ENCODE measurements at regions not wholly inside any gene's neighbourhood (a gene's known extent, or its start where the extent isn't known, plus 50 kb on each side); places are given as distances from the start of the nearest gene placed in this dataset.

- Mint-ChIP-seq H3K36me3 (ENCODE audit: low read depth) (no peaks in the 10 kb centered on the region), H3K27me3 (ENCODE audit: low read depth) (no peaks in the 10 kb centered on the region), H3K4me1 (ENCODE audit: low read depth) (no peaks in the 10 kb centered on the region), H3K9me3 (no peaks in the 10 kb centered on the region), H3K4me3 (ENCODE audit: low read depth) (no peak overlapping the region), H3K27ac (no peak overlapping the region)
- DNase-seq (ENCODE audit: low spot score): no peak
- intact Hi-C loops (cut with micrococcal nuclease): no loop called here
Measured at GRCh38 chr16:72266836-72267235, 94.9 kb upstream of the PMFBP1 start.

DNA sequence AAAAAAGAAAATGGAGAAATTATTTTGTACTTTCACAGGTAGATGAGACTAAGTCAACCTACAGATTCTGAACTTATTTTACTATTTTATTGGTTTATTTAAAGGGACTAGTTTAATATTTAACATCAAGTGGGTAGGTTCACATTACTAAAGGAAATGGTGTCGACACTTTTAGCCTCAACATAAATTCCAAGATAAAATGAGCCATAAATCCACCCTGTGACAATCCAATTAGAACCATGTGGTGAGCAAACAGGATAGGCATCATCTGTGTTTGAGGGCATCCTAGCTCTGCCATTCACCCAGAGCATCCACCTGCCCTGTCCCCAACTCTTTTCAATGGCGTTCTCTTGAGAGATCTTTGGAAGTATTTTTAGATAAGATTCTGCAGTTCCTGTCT, 92.8 kb upstream of the PMFBP1 start:
- Mint-ChIP-seq H3K9me3 (no peaks in the 10 kb centered on the region), H3K4me3 (ENCODE audit: low read depth) (no peak overlapping the region), H3K27ac (no peak overlapping the region), H3K36me3 (ENCODE audit: low read depth) (no peaks in the 10 kb centered on the region), H3K27me3 (ENCODE audit: low read depth) (no peaks in the 10 kb centered on the region), H3K4me1 (ENCODE audit: low read depth) (no peaks in the 10 kb centered on the region)
- intact Hi-C loops (cut with micrococcal nuclease): no loop called here
- no peak for DNase-seq (ENCODE audit: low spot score)

DNA sequence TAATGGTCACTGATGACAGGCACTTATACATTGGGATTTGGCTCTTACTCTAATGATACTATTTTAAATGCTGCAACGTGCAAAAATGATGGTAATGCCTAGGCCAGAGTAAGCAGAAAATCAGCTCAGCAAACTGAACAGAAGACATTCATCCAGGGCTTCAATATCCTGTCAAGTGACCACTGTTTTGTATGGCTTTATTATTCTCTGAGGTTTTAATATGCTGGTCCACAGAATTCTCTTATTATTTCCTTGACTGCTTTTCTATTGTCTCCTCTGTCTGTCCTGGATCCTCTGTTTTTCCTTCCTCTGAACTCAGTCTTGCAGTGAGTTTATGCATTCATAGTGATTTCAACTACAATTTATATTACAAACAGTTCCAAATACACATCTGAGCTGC, 90.8 kb upstream of the PMFBP1 start:
- no peaks in the 10 kb centered on the region for H3K27me3 Mint-ChIP-seq (ENCODE audit: low read depth)
- no peaks in the 10 kb centered on the region for H3K4me1 Mint-ChIP-seq (ENCODE audit: low read depth)
- no peak overlapping the region for H3K4me3 Mint-ChIP-seq (ENCODE audit: low read depth)
- no peaks in the 10 kb centered on the region for H3K36me3 Mint-ChIP-seq (ENCODE audit: low read depth)
- no peaks in the 10 kb centered on the region for H3K9me3 Mint-ChIP-seq
- no peak for DNase-seq (ENCODE audit: low spot score)
- no peak overlapping the region for H3K27ac Mint-ChIP-seq
- intact Hi-C loops (cut with micrococcal nuclease): no loop called here

- Mint-ChIP-seq H3K4me1 (ENCODE audit: low read depth) (no peaks in the 10 kb centered on the region), H3K9me3 (no peaks in the 10 kb centered on the region), H3K27ac (no peak overlapping the region), H3K36me3 (ENCODE audit: low read depth) (no peaks in the 10 kb centered on the region), H3K27me3 (ENCODE audit: low read depth) (no peaks in the 10 kb centered on the region), H3K4me3 (ENCODE audit: low read depth) (no peak overlapping the region)
- intact Hi-C loops (cut with micrococcal nuclease): no loop called here
- no peak for DNase-seq (ENCODE audit: low spot score)
Measured at GRCh38 chr16:72261127-72261526, 89.2 kb upstream of the PMFBP1 start.

DNA sequence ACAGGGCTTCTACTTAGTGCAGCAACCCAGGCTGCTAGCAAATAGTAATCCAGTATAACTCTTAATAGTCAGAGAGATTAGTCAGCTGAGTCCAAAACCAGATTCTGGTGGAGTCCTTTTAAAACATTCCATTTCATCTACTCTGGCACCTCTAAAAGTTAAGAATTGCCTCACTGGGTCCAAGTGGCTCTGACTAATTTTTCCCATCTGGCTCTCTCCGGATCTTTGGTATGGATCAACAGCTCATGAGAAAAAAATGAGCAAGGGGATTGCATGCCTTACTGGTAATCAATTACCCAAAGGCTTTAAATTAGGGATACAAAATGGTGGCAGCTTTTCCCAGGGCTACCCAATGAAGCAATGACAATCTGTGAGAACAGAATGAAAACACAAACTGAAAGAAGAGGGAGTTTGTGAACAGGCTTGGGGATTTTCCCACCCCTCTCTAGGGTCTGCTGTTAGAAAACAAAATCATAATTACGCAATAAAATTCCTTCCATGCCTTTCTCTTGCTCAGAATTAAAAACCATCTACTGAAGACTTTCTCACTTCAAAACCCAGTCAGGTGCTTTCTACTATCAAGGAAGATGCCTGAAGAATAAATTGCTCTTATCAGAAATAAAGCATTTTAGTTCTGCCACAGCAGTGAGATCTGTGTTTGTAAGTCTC, 84.6 kb upstream of the PMFBP1 start:
- no peak for DNase-seq (ENCODE audit: low spot score)
- H3K4me3 Mint-ChIP-seq (ENCODE audit: low read depth): no peak overlapping the region
- H3K27me3 Mint-ChIP-seq (ENCODE audit: low read depth): no peaks in the 10 kb centered on the region
- H3K4me1 Mint-ChIP-seq (ENCODE audit: low read depth): no peaks in the 10 kb centered on the region
- H3K36me3 Mint-ChIP-seq (ENCODE audit: low read depth): no peaks in the 10 kb centered on the region
- intact Hi-C loops (cut with micrococcal nuclease): no loop called here
- H3K9me3 Mint-ChIP-seq: no peaks in the 10 kb centered on the region
- no peak overlapping the region for H3K27ac Mint-ChIP-seq

DNA sequence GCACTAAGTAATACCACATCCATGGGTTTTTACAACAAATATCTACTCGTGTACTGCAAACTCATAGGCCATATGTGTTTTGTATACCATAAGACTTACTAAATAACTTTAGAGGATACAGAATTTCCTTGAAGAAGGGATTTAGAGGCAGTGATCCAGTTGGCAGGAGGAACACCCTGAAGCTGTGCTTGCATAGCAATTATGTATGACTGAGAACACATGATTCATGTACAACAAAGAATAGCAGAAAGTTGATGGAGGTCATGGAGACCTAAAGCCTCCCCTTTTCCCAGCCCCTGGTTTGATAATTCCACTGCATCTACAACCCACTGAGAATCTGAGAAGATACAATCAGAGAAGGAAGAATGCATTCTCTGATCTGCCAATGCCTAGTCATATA, 83.8 kb upstream of the PMFBP1 start:
- no peaks in the 10 kb centered on the region for H3K36me3 Mint-ChIP-seq (ENCODE audit: low read depth)
- no peaks in the 10 kb centered on the region for H3K4me1 Mint-ChIP-seq (ENCODE audit: low read depth)
- H3K9me3 Mint-ChIP-seq: no peaks in the 10 kb centered on the region
- H3K27ac Mint-ChIP-seq: no peak overlapping the region
- H3K27me3 Mint-ChIP-seq (ENCODE audit: low read depth): no peaks in the 10 kb centered on the region
- no peak for DNase-seq (ENCODE audit: low spot score)
- intact Hi-C loops (cut with micrococcal nuclease): no loop called here
- no peak overlapping the region for H3K4me3 Mint-ChIP-seq (ENCODE audit: low read depth)

DNA sequence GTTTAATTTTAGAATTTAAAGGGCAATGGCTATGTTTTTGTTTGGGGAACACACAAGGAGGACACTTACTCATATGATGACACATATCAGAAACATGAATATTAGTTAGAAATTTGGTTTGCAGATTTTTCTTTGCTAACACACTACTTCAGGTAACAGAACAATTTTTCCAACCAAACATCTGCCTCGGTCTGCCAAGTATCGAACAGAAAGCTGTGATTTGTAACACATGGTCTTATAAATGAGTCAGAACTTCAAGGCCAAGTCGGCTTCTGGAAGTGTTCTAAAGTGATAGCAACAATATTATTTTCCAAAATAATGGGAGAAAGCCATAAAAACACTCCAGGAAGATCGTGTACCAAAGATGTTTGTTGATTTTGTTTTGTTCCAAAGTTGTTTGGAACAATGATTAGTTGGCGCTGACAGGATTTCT, 75.9 kb upstream of the PMFBP1 start:
- Mint-ChIP-seq H3K4me1 (ENCODE audit: low read depth) (peaks cover 13% of the 10 kb centered on the region), H3K36me3 (ENCODE audit: low read depth) (no peaks in the 10 kb centered on the region), H3K9me3 (no peaks in the 10 kb centered on the region), H3K27me3 (ENCODE audit: low read depth) (peaks cover 5% of the 10 kb centered on the region), H3K4me3 (ENCODE audit: low read depth) (no peak overlapping the region), H3K27ac (no peak overlapping the region)
- no peak for DNase-seq (ENCODE audit: low spot score)
- intact Hi-C loops (cut with micrococcal nuclease): no loop called here

DNA sequence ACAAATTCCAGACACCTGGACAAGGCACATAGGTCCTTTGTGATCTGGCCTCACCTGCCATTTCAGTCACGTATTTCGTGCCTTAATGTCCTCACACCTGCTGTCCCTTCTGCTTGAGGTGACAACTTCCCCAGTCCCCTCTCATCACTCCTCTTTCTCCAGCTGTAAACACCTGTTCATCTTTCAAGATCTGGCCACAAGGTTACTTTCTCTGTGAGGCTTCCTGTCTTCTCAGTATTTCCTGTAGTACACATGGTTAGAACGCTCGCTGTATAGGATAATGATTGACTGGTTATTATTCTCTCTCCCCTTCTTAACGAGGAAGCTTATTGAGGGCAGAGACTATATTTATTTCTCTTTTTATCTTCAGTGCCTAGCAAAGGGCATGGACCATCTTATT, 74.5 kb upstream of the PMFBP1 start:
- H3K27ac Mint-ChIP-seq: no peak overlapping the region
- H3K4me1 Mint-ChIP-seq (ENCODE audit: low read depth): peaks cover 13% of the 10 kb centered on the region
- H3K9me3 Mint-ChIP-seq: no peaks in the 10 kb centered on the region
- no peak overlapping the region for H3K4me3 Mint-ChIP-seq (ENCODE audit: low read depth)
- peaks cover 5% of the 10 kb centered on the region for H3K27me3 Mint-ChIP-seq (ENCODE audit: low read depth)
- no peak for DNase-seq (ENCODE audit: low spot score)
- intact Hi-C loops (cut with micrococcal nuclease): no loop called here
- no peaks in the 10 kb centered on the region for H3K36me3 Mint-ChIP-seq (ENCODE audit: low read depth)

DNA sequence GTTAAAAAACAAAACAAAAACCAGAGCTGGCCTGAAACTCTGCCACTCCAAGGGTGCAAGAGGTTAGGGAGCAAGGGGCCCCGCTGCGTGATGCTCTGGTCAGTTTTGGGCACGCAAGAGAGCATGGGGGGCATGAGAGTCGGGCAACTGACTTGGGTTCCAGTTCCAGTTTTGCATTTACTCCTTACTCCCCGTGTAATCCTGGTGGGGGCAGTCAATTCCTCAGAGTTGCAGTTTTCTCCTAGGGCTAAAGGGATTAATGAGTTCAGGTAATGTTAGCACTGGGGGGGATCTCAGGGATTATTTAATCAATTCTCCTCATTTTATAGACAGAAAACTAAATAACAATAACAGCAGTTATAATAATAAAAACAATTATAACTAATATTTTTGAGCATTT, 72.9 kb upstream of the PMFBP1 start:
- Mint-ChIP-seq H3K36me3 (ENCODE audit: low read depth) (no peaks in the 10 kb centered on the region), H3K27me3 (ENCODE audit: low read depth) (peaks cover 5% of the 10 kb centered on the region), H3K4me3 (ENCODE audit: low read depth) (no peak overlapping the region), H3K4me1 (ENCODE audit: low read depth) (peaks cover 13% of the 10 kb centered on the region), H3K27ac (no peak overlapping the region), H3K9me3 (no peaks in the 10 kb centered on the region)
- no peak for DNase-seq (ENCODE audit: low spot score)
- intact Hi-C loops (cut with micrococcal nuclease): no loop called here

GRCh38 chr16:72243621-72244020, 71.7 kb upstream of the PMFBP1 start:
- Mint-ChIP-seq H3K27ac (no peak overlapping the region), H3K4me3 (ENCODE audit: low read depth) (no peak overlapping the region), H3K36me3 (ENCODE audit: low read depth) (no peaks in the 10 kb centered on the region), H3K4me1 (ENCODE audit: low read depth) (peaks cover 13% of the 10 kb centered on the region), H3K27me3 (ENCODE audit: low read depth) (peaks cover 5% of the 10 kb centered on the region), H3K9me3 (no peaks in the 10 kb centered on the region)
- intact Hi-C loops (cut with micrococcal nuclease): no loop called here
- no peak for DNase-seq (ENCODE audit: low spot score)

DNA sequence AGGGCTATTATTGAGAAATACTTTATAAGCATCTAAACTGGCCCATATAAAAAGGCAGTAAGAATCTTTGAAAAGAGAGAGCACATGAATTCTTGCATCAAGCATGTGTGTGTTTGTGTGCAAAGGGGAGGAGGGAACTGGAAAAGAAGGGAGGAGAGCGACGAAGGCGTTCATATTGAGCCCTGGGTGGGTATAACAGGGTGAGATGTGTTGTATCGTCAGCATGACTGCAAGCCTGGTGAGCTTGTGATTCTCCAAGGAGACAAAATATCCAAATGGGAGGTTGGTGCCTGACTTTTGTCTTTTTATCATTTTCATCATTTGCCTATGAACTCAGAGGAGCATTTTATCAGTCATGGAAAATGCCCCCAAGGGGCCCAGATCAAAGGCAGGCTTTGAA, 70.8 kb upstream of the PMFBP1 start:
- H3K4me3 Mint-ChIP-seq (ENCODE audit: low read depth): no peak overlapping the region
- peaks cover 6% of the 10 kb centered on the region for H3K27me3 Mint-ChIP-seq (ENCODE audit: low read depth)

DNA sequence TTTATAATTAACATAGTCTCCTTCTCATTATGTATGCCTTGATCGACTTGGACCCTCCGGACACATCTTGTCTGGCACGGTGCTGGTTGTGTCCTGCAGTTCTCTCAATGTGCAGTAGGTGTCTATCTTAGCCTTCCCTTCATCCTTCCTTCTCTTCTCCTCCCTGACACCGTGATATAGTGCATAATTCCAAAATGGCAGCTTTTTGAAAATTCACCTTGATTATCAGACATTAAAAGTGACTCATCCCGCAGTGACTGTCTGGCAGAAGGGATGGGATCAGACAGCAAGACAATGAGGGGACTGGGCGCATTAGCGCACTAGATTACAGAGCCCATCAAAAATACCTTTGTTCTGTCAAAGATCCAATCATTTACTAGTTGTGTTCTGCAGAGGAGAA, 70.0 kb upstream of the PMFBP1 start:
- Mint-ChIP-seq H3K27me3 (ENCODE audit: low read depth) (peaks cover 7% of the 10 kb centered on the region), H3K36me3 (ENCODE audit: low read depth) (no peaks in the 10 kb centered on the region), H3K4me1 (ENCODE audit: low read depth) (peaks cover 12% of the 10 kb centered on the region), H3K27ac (no peak overlapping the region), H3K9me3 (no peaks in the 10 kb centered on the region), H3K4me3 (ENCODE audit: low read depth) (no peak overlapping the region)
- intact Hi-C loops (cut with micrococcal nuclease): no loop called here
- no peak for DNase-seq (ENCODE audit: low spot score)

More for the DNA sequence above, 70.8 kb upstream of the PMFBP1 start:
- no peaks in the 10 kb centered on the region for H3K36me3 Mint-ChIP-seq (ENCODE audit: low read depth)
- H3K9me3 Mint-ChIP-seq: no peaks in the 10 kb centered on the region
- no peak overlapping the region for H3K27ac Mint-ChIP-seq
- intact Hi-C loops (cut with micrococcal nuclease): no loop called here
- peaks cover 13% of the 10 kb centered on the region for H3K4me1 Mint-ChIP-seq (ENCODE audit: low read depth)
- DNase-seq (ENCODE audit: low spot score): no peak

GRCh38 chr16:72241008-72241407, 69.1 kb upstream of the PMFBP1 start:
- H3K4me3 Mint-ChIP-seq (ENCODE audit: low read depth): no peak overlapping the region
- peaks cover 5% of the 10 kb centered on the region for H3K4me1 Mint-ChIP-seq (ENCODE audit: low read depth)
- no peak for DNase-seq (ENCODE audit: low spot score)
- peaks cover 8% of the 10 kb centered on the region for H3K27me3 Mint-ChIP-seq (ENCODE audit: low read depth)
- H3K36me3 Mint-ChIP-seq (ENCODE audit: low read depth): no peaks in the 10 kb centered on the region
- no peak overlapping the region for H3K27ac Mint-ChIP-seq
- intact Hi-C loops (cut with micrococcal nuclease): no loop called here
- no peaks in the 10 kb centered on the region for H3K9me3 Mint-ChIP-seq

DNA sequence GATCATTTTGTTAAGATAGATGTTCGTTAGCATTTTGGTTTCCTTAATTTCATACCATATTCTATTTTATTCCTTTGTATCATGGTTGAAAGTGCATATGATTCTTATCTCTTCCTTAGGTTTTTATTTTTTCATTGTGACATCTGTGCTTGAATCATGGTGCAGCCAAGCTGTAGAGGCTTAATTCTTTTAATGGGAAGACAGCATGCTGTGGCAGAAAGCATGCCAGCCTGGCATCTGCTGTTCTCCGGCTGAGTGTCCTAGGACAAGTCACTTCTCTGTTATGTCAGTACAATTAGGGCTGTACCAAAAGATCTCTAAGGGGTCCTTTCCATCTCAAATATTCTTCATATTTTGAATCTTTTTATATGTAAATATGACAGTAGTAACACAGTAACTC, 68.5 kb upstream of the PMFBP1 start:
- intact Hi-C loops (cut with micrococcal nuclease): no loop called here
- Mint-ChIP-seq H3K36me3 (ENCODE audit: low read depth) (no peaks in the 10 kb centered on the region), H3K9me3 (no peaks in the 10 kb centered on the region), H3K4me3 (ENCODE audit: low read depth) (no peak overlapping the region), H3K27ac (no peak overlapping the region), H3K27me3 (ENCODE audit: low read depth) (peaks cover 10% of the 10 kb centered on the region), H3K4me1 (ENCODE audit: low read depth) (no peaks in the 10 kb centered on the region)
- DNase-seq (ENCODE audit: low spot score): no peak
